Esophagus squamous epithelium (tissue), 4 donors: ENCODE measurements at regions not wholly inside any gene's neighbourhood (a gene's known extent, or its start where the extent isn't known, plus 50 kb on each side); places are given as distances from the start of the nearest gene placed in this dataset.

Experiments
- CTCF ChIP-seq, 6 experiments: fragments of 450-650 bp in 4 of 6; fragments of 200-600 bp in 2 of 6; sonication (generic) in 2 of 6; IDR thresholded peaks; one replicate each; pipeline ENCODE4 v1.5.1; 2016 to 2019; ENCODE audit warnings: antibody characterized with exemption in 6 of 6, mild to moderate bottlenecking in 4 of 6, moderate library complexity in 4 of 6
- POLR2A ChIP-seq, 4 donors: fragments of 450-650 bp; IDR thresholded peaks; one replicate each; pipeline ENCODE4 v1.6.1; 2017; ENCODE audit warnings: antibody characterized with exemption in 4 of 4, mild to moderate bottlenecking in 4 of 4, moderate library complexity in 3 of 4

GRCh38 chr2:145041706-145042105 lies 521.8 kb upstream of the ZEB2 start:
- TF ChIP-seq CTCF (IDR thresholded peaks at IDR 0.05) = no peak
- TF ChIP-seq POLR2A (IDR thresholded peaks at IDR 0.05) = no peak
